HG03520 (cell line): ENCODE measurements at regions not wholly inside any gene's neighbourhood (a gene's known extent, or its start where the extent isn't known, plus 50 kb on each side); places are given as distances from the start of the nearest gene placed in this dataset.

Source experiments
- ATAC-seq: cut with Tn5 transposase; IDR thresholded peaks from one replicate; pipeline ENCODE4 v1.9.1; 2021; ENCODE audit warnings: mild to moderate bottlenecking, moderate library complexity; ENCODE audit not compliant: unreplicated experiment

DNA sequence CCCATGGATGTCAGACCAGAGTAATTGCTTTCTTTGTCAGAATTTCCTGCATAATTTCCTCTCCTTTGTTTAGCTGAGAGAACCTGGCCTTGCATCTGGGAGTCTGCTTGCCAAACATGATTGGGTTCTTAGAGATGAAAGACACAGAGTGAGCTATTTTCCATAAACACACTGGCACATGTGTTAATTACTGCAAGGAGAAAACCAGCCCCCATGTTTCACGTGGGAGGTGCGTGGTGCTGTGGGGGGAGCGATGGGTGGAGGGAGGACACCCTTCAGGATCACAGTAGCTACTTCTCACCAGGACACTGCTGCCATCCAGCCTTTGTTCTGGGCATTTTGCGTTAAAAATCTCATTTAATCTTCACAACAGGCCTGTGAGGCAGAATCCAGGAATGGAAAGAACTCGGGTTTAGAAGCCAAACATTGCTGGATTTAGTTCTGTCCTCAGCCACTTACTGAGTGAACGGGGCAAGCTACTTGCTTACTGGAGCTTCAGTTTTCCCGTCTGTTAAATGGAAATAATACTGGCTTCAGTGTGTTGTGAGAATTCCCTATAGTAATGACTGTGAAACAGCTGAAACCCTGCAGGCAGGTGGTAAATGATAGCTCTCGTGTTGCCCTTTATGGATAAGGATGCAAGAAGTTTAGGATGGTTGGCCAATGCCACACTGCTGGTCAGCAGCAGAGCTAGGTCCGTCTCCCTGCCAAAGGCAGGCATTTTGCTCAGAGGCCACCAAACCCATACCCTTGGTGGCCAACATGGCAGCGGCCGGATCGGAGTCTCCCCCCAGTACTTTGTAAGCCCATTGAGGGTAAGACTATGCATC, 100.1 kb upstream of the ASAP2 start:
- no peak for ATAC-seq

GRCh38 chr2:9105601-9106337, 100.8 kb upstream of the ASAP2 start:
- ATAC-seq, result no peak

DNA sequence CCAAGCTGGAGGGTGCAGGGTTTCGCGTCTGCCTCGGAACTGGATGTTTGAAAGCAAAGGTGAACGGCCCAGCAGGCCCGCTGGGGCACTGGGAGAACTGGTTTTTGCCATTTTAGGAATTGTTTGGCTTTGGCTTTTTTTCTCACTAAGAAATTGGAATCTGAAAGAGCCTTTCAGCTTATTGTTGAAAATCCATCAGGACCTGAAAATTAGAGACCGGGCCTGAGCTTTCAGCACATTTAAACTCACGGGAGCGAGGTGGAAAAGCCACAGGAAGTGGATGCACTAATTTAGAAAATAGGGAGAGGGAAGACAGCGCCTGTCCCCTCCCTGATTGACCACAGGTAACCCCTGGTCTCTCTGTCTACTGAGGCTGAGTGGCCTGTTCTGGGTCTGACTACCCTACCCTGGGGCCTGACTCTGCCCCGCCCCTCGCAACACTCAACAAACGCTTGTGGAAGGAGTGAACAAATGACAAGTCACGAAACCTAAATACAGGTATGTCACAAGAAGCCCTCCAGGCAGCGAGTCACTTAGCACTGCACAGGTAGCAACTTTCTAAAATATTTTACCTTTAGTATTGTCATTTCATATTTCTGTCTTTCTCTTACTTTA, 100.3 kb upstream of the MBOAT2 start:
- no peak for ATAC-seq

DNA sequence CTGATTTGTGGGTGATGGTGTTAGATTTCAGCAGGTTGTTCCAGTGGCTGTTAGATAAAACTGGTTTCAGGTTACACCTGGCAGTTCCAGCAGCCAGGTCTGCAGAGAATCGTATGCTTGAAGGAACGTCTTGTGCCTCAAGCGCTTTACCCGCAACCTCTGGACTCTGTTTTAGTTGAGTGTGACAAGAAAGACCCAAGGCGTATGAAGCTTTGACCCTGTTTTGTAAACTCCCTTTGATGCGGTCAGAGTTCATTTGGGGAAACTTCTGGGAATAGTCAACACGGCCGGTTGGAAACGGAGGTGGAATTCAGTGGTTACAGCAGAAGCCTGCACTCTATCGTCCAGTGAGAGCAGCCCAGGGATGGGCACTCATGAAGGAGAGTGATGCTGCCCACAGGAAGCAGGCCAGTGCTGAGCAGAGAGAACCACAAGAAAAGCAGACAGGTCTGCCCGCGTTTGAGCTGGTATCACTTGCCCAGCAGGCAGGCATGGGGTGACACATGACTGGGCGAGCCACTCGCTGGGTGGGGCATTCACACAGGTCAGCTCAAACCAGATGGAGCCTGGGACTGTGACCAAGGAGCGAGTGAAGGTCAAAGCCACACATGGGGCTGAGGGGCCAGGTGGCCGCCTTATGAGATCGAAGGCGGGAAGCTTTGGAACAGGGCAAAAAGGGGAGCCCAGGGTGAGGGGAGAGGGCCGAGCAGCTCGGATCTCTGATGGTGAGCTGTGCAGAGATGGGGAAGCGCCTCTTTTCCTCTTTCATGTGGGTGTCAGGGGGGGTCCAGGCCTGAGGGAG, 99.6 kb upstream of the MBOAT2 start:
- no peak for ATAC-seq

- ATAC-seq, result no peak
These were observed 98.4 kb upstream of the MBOAT2 start for GRCh38 chr2:9101763-9102425.

GRCh38 chr2:9100080-9100876, 96.8 kb upstream of the MBOAT2 start:
- no peak for ATAC-seq

DNA sequence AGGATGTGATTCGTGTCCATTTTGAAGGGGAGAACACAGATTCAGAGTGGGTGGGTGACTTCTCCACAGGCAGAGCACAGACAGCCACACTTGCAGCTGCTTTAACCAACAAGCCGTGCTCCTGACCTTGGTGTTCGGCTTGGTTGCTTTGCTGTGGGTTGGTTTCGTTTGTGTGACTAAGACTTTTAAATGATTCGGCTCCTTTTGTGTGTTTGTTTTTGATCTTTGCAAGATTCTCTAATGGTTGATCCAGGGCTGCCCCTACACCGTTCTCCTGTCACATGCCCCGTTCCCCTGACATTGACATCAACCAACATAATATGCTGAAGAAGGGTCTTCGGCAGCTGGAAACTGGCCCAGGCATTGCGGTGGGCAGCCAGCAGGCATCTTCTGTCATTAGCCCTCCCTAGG, 95.9 kb upstream of the MBOAT2 start:
- peak; percentile 79 for ATAC-seq

GRCh38 chr2:9097892-9098291, 94.4 kb upstream of the MBOAT2 start:
- no peak for ATAC-seq

DNA sequence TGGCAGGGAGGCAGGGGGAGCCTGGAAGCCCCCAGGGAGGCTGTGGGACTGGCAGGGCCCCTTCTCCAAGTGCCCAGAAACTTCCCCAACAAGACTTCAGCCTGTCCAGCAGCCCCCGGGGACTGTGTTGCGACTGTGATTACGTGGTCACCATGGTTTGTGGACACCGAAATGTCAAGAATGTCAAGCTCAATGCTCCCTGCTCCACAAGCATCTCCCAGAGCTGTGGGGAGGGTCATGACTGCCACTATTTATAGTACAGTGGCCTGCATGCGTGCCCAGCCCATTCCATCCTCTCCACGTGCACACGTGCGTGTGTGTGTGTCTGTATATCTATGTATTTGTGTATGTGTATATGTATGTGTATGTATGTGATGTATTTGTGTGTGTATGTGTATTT, 93.8 kb upstream of the MBOAT2 start:
- ATAC-seq, result no peak

- no peak for ATAC-seq
These were observed 93.3 kb upstream of the MBOAT2 start for GRCh38 chr2:9096761-9097160.

GRCh38 chr2:9095690-9096089, 92.2 kb upstream of the MBOAT2 start:
- ATAC-seq, result no peak

- ATAC-seq, result no peak
These were observed 91.7 kb upstream of the MBOAT2 start for GRCh38 chr2:9095226-9095625.

GRCh38 chr2:9094117-9094516, 90.6 kb upstream of the MBOAT2 start:
- ATAC-seq, result no peak

GRCh38 chr2:9093324-9093723, 89.8 kb upstream of the MBOAT2 start:
- no peak for ATAC-seq

DNA sequence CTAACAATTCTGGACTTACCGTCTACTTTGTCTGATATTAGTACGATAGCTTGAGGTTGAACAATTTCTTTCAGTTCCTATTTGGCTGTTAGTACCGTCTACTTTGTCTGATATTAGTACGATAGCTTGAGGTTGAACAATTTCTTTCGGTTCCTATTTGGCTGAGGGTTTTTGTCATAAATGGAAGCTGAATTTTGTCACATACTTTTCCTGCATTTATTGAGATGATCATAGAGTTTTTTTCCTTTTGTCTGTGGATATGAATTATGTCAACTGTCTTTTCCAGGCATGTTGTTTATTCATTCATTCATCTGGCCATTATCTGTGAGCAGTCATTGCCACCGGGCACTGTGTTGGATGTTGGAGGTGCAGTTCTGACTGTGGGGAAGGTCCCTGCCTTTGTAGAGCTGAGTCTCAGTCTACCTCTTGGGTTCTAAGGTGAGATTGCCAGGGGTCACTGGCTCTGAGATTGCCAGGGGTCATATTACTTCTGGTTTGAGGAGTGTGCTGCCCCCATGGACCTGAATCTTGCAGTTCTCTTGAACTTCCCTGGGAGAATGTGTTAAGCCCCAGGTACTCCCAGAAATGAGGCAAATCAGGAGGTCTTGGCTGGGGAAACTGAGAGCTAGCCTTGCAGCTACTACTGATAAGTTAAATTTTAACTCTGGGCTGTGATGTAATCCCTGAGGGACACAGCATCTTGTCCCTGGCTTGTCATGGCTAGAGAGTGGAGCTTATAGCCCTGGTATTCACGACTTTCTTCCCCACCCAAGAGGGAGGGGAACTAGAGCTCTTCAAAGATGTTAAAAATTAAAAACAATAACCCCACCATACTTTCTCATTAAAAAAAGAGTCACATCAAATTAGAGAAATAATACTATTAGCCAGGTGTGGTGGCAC, 89.1 kb upstream of the MBOAT2 start:
- peak; percentile 97 for ATAC-seq

GRCh38 chr2:9091811-9092210, 88.3 kb upstream of the MBOAT2 start:
- no peak for ATAC-seq

DNA sequence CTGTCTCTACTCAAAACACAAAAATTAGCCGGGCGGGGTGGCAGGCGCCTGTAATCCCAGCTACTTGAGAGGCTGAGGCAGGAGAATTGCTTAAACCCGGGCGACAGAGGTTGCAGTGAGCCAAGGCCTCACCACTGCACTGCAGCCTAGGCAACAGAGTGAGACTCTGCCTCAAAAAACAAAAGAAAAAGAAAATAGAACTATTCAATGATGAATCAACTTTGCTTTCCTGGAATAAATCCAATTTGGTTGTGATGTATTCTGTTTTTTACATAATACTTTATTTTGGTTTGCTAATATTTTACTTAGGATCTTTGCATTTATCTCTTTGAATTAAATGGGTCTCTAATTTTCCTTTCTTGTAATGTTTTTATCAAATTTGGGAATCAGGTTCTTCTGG, 86.3 kb upstream of the MBOAT2 start:
- no peak for ATAC-seq

- ATAC-seq, result no peak
These were observed 83.7 kb upstream of the MBOAT2 start for GRCh38 chr2:9087121-9087681.
